ENCODE measurements at regions not wholly inside any gene's neighbourhood (a gene's known extent, or its start where the extent isn't known, plus 50 kb on each side); places are given as distances from the start of the nearest gene placed in this dataset.

- Histone ChIP-seq H3K27ac (no peak overlapping the region), H3K27me3 (no peaks in the 10 kb centered on the region), H3K4me3 (no peak overlapping the region), H3K36me3 (no peaks in the 10 kb centered on the region), H3K4me1 (no peaks in the 10 kb centered on the region), H3K9me3 (no peaks in the 10 kb centered on the region)
- DNase-seq, result no peak
- intact Hi-C loops (cut with DNase I; ENCODE audit: low total_unique reads), result no loop called here
- no peak for TF ChIP-seq POLR2A (IDR thresholded peaks at IDR 0.05)
- TF ChIP-seq, protein P1, sequence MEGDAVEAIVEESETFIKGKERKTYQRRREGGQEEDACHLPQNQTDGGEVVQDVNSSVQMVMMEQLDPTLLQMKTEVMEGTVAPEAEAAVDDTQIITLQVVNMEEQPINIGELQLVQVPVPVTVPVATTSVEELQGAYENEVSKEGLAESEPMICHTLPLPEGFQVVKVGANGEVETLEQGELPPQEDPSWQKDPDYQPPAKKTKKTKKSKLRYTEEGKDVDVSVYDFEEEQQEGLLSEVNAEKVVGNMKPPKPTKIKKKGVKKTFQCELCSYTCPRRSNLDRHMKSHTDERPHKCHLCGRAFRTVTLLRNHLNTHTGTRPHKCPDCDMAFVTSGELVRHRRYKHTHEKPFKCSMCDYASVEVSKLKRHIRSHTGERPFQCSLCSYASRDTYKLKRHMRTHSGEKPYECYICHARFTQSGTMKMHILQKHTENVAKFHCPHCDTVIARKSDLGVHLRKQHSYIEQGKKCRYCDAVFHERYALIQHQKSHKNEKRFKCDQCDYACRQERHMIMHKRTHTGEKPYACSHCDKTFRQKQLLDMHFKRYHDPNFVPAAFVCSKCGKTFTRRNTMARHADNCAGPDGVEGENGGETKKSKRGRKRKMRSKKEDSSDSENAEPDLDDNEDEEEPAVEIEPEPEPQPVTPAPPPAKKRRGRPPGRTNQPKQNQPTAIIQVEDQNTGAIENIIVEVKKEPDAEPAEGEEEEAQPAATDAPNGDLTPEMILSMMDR (IDR thresholded peaks at IDR 0.05), result no peak
Observed at GRCh38 chr18:24809173-24809950, 348.9 kb downstream of the HRH4 start.

DNA sequence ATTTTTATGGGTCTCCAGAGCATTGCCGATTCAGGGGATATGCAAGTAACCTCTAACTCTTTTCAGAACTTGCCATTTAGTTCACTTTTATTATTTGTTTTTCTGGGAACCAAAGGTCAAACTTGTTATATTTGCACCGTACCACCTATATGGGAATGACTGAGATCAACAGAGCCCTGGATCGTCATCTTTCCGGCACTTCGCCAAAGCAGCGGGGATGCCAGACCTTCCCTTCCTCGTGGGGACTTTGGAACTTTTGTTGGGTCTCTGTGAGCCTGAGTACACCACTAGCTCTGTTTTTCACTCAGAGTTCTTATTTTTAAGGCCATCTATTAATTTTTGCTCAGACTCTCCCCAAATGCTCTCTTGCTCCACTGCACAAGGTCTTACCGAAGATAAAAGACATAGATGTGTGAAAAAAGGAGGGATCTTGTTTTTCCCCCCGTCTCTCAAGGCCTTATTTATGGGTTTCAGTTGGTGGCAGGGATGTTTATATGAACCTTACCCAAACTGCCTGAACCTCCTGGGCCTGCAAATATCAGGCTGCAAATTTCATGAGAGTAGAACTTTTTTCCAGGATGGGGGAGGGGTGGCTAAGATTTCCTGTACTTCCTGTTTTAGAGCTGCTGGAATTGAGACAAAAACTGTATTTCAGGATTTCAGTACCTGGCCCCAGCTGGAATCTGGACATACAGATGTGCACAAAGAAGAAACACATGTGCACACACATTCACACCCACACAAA is 350.3 kb downstream of the HRH4 start:
- Histone ChIP-seq H3K36me3 (no peaks in the 10 kb centered on the region), H3K9me3 (no peaks in the 10 kb centered on the region), H3K4me1 (no peaks in the 10 kb centered on the region), H3K4me3 (no peak overlapping the region), H3K27ac (no peak overlapping the region), H3K27me3 (no peaks in the 10 kb centered on the region)
- TF ChIP-seq, protein P1 (IDR thresholded peaks at IDR 0.05), result no peak
- no peak for TF ChIP-seq POLR2A (IDR thresholded peaks at IDR 0.05)
- intact Hi-C loops (cut with DNase I; ENCODE audit: low total_unique reads), result no loop called here
- no peak for DNase-seq

DNA sequence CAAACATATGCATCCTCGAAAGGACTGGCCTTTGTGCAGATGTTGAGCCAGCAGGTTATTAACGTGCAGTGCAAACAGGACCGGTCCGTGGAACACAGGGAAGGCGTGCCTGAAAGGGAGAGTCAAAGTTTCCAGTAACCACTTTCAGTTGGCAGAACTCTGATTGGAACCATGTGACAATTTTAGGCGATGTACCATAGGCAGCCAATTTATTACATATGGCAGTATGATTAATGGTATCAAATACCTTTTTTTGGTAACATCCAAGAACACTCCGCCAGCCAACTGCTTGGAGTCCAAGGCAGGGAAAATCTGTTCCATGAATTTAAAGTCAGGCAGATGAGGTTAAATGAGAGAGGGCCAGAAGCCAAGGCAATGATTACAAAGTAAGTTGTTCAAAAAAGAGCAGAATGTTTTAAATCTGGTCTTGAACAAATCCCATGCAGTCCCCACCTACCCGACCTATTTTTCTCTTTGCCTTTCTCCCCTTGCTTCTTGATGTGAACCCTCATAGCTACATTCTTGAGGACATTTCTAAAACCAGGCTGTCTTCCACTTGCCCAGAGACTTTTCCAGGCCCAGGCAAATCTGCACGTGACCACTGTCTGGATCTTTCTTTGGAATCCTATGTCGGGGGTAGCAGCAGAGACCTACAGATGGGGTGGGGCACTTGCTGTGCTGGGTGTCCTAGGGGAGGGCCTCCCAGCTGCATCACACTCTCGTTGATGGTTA is 351.7 kb downstream of the HRH4 start:
- H3K9me3 ChIP-seq, result no peaks in the 10 kb centered on the region
- H3K27ac ChIP-seq, result no peak overlapping the region
- H3K4me1 ChIP-seq, result no peaks in the 10 kb centered on the region
- intact Hi-C loops (cut with DNase I; ENCODE audit: low total_unique reads), result no loop called here
- H3K27me3 ChIP-seq, result no peaks in the 10 kb centered on the region
- no peaks in the 10 kb centered on the region for H3K36me3 ChIP-seq
- DNase-seq, result no peak
- no peak overlapping the region for H3K4me3 ChIP-seq
- no peak for TF ChIP-seq POLR2A (IDR thresholded peaks at IDR 0.05)
- TF ChIP-seq, protein P1 (IDR thresholded peaks at IDR 0.05), result no peak

DNA sequence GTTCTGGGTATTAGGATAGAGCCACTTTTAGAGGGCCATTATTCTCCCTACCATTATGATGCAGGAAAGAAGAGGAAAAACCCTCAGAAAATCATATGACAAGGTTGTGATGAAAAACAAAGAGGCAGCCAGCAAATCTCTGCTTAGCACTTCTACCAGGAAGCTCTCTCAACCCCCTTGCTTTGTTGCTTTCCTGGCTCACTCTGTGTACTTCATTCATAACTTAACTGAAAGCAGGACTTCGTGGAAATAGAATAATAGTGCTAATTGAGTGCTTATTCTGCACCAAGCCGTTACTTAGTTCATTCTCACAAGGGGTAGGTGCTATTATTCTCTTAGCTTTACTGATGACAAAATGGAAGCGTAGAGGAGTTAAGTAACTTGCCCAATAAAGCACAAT is 354.1 kb downstream of the HRH4 start:
- H3K27me3 ChIP-seq, result no peaks in the 10 kb centered on the region
- no peaks in the 10 kb centered on the region for H3K4me1 ChIP-seq
- DNase-seq, result no peak
- H3K27ac ChIP-seq, result no peak overlapping the region
- intact Hi-C loops (cut with DNase I; ENCODE audit: low total_unique reads), result no loop called here
- H3K9me3 ChIP-seq, result no peaks in the 10 kb centered on the region
- H3K36me3 ChIP-seq, result no peaks in the 10 kb centered on the region
- no peak overlapping the region for H3K4me3 ChIP-seq
- TF ChIP-seq, protein P1 (IDR thresholded peaks at IDR 0.05), result no peak
- TF ChIP-seq POLR2A (IDR thresholded peaks at IDR 0.05), result no peak

- Histone ChIP-seq H3K27ac (no peak overlapping the region), H3K4me3 (no peak overlapping the region), H3K4me1 (no peaks in the 10 kb centered on the region), H3K36me3 (no peaks in the 10 kb centered on the region), H3K9me3 (no peaks in the 10 kb centered on the region), H3K27me3 (no peaks in the 10 kb centered on the region)
- TF ChIP-seq, protein P1 (IDR thresholded peaks at IDR 0.05), result no peak
- no peak for TF ChIP-seq POLR2A (IDR thresholded peaks at IDR 0.05)
- intact Hi-C loops (cut with DNase I; ENCODE audit: low total_unique reads), result no loop called here
- DNase-seq, result no peak
Observed at GRCh38 chr18:24817150-24817549, 356.7 kb downstream of the HRH4 start.

Measured in uterus (tissue), 3 donors.